ENCODE measurements at regions not wholly inside any gene's neighbourhood (a gene's known extent, or its start where the extent isn't known, plus 50 kb on each side); places are given as distances from the start of the nearest gene placed in this dataset.

DNA sequence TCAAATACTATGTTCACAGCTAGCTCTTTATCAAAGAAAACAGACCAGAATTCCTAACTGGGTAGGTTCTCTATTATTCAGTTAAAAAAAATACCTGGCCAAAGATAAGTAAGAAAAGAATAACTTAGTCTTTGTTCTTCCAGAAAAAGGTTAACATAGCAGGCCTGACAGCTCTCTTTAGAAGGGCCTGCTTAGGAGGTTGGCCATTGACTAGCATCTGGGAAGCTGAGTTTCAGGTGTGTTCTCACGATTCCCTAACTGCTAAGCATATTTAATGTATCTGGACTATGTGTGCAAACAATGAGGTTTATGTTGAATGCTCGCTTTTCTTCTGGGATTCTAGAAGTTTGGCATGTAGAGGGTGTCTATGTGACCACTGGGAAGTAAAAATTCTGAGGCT, 618.9 kb downstream of the HACE1 start:
- H3K9me3 Mint-ChIP-seq, result no peaks in the 10 kb centered on the region
- H3K36me3 Mint-ChIP-seq, result no peaks in the 10 kb centered on the region
- TF ChIP-seq PRDM15 (CRISPR knock-in tag; IDR thresholded peaks at IDR 0.05), result no peak
- TF ChIP-seq GRHL2 (CRISPR knock-in tag; IDR thresholded peaks at IDR 0.05; ENCODE audit: insufficient replicate concordance, severe bottlenecking), result no peak
- TF ChIP-seq ZNF425 (CRISPR knock-in tag; conservative IDR thresholded peaks at IDR 0.05), result no peak
- TF ChIP-seq GABPB1 (CRISPR knock-in tag; IDR thresholded peaks at IDR 0.05), result no peak
- TF ChIP-seq, protein P1, sequence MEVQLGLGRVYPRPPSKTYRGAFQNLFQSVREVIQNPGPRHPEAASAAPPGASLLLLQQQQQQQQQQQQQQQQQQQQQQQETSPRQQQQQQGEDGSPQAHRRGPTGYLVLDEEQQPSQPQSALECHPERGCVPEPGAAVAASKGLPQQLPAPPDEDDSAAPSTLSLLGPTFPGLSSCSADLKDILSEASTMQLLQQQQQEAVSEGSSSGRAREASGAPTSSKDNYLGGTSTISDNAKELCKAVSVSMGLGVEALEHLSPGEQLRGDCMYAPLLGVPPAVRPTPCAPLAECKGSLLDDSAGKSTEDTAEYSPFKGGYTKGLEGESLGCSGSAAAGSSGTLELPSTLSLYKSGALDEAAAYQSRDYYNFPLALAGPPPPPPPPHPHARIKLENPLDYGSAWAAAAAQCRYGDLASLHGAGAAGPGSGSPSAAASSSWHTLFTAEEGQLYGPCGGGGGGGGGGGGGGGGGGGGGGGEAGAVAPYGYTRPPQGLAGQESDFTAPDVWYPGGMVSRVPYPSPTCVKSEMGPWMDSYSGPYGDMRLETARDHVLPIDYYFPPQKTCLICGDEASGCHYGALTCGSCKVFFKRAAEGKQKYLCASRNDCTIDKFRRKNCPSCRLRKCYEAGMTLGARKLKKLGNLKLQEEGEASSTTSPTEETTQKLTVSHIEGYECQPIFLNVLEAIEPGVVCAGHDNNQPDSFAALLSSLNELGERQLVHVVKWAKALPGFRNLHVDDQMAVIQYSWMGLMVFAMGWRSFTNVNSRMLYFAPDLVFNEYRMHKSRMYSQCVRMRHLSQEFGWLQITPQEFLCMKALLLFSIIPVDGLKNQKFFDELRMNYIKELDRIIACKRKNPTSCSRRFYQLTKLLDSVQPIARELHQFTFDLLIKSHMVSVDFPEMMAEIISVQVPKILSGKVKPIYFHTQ (CRISPR knock-in tag; IDR thresholded peaks at IDR 0.05), result no peak
- TF ChIP-seq MLX (CRISPR knock-in tag; IDR thresholded peaks at IDR 0.05), result no peak
- no peak for TF ChIP-seq MXD4 (CRISPR knock-in tag; IDR thresholded peaks at IDR 0.05; ENCODE audit: borderline replicate concordance)
- TF ChIP-seq E2F5 (CRISPR knock-in tag; IDR thresholded peaks at IDR 0.05), result no peak
- TF ChIP-seq ZNF281 (CRISPR knock-in tag; IDR thresholded peaks at IDR 0.05), result no peak
- TF ChIP-seq USF2 (CRISPR knock-in tag; IDR thresholded peaks at IDR 0.05), result no peak
- TF ChIP-seq NFE2L1 (CRISPR knock-in tag; IDR thresholded peaks at IDR 0.05), result no peak
- TF ChIP-seq NR1H2 (CRISPR knock-in tag; IDR thresholded peaks at IDR 0.05), result no peak
- TF ChIP-seq ZNF423 (CRISPR knock-in tag; IDR thresholded peaks at IDR 0.05), result no peak
- TF ChIP-seq, protein P2, sequence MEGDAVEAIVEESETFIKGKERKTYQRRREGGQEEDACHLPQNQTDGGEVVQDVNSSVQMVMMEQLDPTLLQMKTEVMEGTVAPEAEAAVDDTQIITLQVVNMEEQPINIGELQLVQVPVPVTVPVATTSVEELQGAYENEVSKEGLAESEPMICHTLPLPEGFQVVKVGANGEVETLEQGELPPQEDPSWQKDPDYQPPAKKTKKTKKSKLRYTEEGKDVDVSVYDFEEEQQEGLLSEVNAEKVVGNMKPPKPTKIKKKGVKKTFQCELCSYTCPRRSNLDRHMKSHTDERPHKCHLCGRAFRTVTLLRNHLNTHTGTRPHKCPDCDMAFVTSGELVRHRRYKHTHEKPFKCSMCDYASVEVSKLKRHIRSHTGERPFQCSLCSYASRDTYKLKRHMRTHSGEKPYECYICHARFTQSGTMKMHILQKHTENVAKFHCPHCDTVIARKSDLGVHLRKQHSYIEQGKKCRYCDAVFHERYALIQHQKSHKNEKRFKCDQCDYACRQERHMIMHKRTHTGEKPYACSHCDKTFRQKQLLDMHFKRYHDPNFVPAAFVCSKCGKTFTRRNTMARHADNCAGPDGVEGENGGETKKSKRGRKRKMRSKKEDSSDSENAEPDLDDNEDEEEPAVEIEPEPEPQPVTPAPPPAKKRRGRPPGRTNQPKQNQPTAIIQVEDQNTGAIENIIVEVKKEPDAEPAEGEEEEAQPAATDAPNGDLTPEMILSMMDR (IDR thresholded peaks at IDR 0.05), result no peak
- TF ChIP-seq, protein P3, sequence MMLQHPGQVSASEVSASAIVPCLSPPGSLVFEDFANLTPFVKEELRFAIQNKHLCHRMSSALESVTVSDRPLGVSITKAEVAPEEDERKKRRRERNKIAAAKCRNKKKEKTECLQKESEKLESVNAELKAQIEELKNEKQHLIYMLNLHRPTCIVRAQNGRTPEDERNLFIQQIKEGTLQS (CRISPR knock-in tag; conservative IDR thresholded peaks at IDR 0.05), result no peak
- TF ChIP-seq ZBTB43 (CRISPR knock-in tag; IDR thresholded peaks at IDR 0.05), result no peak
- TF ChIP-seq TEAD4 (CRISPR knock-in tag; IDR thresholded peaks at IDR 0.05), result no peak
- no peak for TF ChIP-seq CBFB (CRISPR knock-in tag; IDR thresholded peaks at IDR 0.05; ENCODE audit: low read depth)
- H3K27me3 Mint-ChIP-seq (ENCODE audit: low read depth), result no peaks in the 10 kb centered on the region
- CTCF ChIA-PET, result no interaction called here
- H3K4me1 Mint-ChIP-seq, result no peaks in the 10 kb centered on the region; the same call in 1 of the 2 replicates
- DNase-seq (ENCODE audit: low spot score) (no peak), ATAC-seq (no peak)
- no peak overlapping the region for H3K4me3 Mint-ChIP-seq
- POLR2A ChIA-PET, result no interaction called here
- H3K27ac Mint-ChIP-seq, result no peak overlapping the region

Data from WTC11 (cell line).